Right atrium auricular region (tissue), 2 donors: ENCODE measurements at regions not wholly inside any gene's neighbourhood (a gene's known extent, or its start where the extent isn't known, plus 50 kb on each side); places are given as distances from the start of the nearest gene placed in this dataset.

ENCODE experiments used
- DNase-seq: peaks from one replicate; pipeline ENCODE4 v3.0.0-alpha.2; 2019; ENCODE audit warnings: low spot score
- H3K27ac ChIP-seq, 2 donors: fragments of 200-600 bp; sonication (generic); 1 replicate in 1 of 2; 2 replicates in 1 of 2; pipeline ENCODE4 v1.5.1; 2016 to 2019
- H3K27me3 ChIP-seq, 2 donors: fragments of 200-600 bp; sonication (generic); one replicate each; pipeline versions ENCODE4 v1.5.1 to v1.6.0; 2017 to 2019
- H3K36me3 ChIP-seq: fragments of 200-600 bp; sonication (generic); one replicate; pipeline ENCODE4 v1.5.1; 2016
- H3K4me1 ChIP-seq, 2 donors: fragments of 200-600 bp; sonication (generic); one replicate each; pipeline versions ENCODE4 v1.5.1 to v1.6.0; 2017 to 2019
- H3K4me3 ChIP-seq, 2 donors: fragments of 200-600 bp; sonication (generic); 1 replicate in 1 of 2; 2 replicates in 1 of 2; pipeline ENCODE4 v1.5.1; 2017 to 2019; ENCODE audit warnings: mild to moderate bottlenecking in 1 of 2, moderate library complexity in 1 of 2
- H3K9me3 ChIP-seq, 2 donors: fragments of 200-600 bp; sonication (generic); one replicate each; pipeline ENCODE4 v1.5.1; 2019
- TF ChIP-seq, protein P1 (sequence below), 2 donors: fragments of 200-600 bp; sonication (generic); IDR thresholded peaks; one replicate each; pipeline ENCODE4 v1.5.1; 2019; ENCODE audit warnings: antibody characterized with exemption in 2 of 2

- Histone ChIP-seq H3K27ac (no peak overlapping the region), H3K4me1 (no peaks in the 10 kb centered on the region), H3K4me3 (no peak overlapping the region), H3K27me3 (no peaks in the 10 kb centered on the region), H3K36me3 (no peaks in the 10 kb centered on the region), H3K9me3 (no peaks in the 10 kb centered on the region)
- DNase-seq = no peak
- TF ChIP-seq, protein P1, sequence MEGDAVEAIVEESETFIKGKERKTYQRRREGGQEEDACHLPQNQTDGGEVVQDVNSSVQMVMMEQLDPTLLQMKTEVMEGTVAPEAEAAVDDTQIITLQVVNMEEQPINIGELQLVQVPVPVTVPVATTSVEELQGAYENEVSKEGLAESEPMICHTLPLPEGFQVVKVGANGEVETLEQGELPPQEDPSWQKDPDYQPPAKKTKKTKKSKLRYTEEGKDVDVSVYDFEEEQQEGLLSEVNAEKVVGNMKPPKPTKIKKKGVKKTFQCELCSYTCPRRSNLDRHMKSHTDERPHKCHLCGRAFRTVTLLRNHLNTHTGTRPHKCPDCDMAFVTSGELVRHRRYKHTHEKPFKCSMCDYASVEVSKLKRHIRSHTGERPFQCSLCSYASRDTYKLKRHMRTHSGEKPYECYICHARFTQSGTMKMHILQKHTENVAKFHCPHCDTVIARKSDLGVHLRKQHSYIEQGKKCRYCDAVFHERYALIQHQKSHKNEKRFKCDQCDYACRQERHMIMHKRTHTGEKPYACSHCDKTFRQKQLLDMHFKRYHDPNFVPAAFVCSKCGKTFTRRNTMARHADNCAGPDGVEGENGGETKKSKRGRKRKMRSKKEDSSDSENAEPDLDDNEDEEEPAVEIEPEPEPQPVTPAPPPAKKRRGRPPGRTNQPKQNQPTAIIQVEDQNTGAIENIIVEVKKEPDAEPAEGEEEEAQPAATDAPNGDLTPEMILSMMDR (IDR thresholded peaks at IDR 0.05) = no peak
Observed at GRCh38 chr2:226488034-226488433, 311.6 kb downstream of the IRS1 start.

DNA sequence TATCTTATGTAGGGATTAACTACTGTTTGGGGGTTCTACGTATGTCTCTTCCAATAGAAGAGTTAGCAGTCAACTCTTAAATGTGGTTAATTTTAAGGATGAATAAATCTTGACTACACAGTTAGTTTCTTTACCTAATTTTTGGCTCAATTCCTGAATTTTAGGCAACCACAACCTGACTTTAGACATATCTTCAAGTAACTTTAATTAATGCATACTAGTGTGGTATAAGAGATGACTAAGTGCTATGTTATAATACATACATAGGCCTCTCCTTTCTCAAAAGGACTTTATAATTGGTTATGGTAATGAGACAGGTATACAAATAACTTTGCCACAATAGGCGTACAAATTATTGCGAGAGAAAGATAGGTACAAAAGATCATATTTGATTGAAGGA lies 312.0 kb downstream of the IRS1 start:
- no peaks in the 10 kb centered on the region for H3K9me3 ChIP-seq
- H3K27ac ChIP-seq = no peak overlapping the region
- no peaks in the 10 kb centered on the region for H3K4me1 ChIP-seq
- no peaks in the 10 kb centered on the region for H3K36me3 ChIP-seq
- no peak for DNase-seq
- H3K4me3 ChIP-seq = no peak overlapping the region
- TF ChIP-seq, protein P1 (IDR thresholded peaks at IDR 0.05) = no peak
- no peaks in the 10 kb centered on the region for H3K27me3 ChIP-seq

- no peaks in the 10 kb centered on the region for H3K36me3 ChIP-seq
- TF ChIP-seq, protein P1 (IDR thresholded peaks at IDR 0.05) = no peak
- H3K27me3 ChIP-seq = no peaks in the 10 kb centered on the region
- DNase-seq = no peak
- no peak overlapping the region for H3K4me3 ChIP-seq
- H3K4me1 ChIP-seq = peaks cover 0 to 1% of the 10 kb centered on the region in 2 donors
- no peak overlapping the region for H3K27ac ChIP-seq
- H3K9me3 ChIP-seq = no peaks in the 10 kb centered on the region
Observed at GRCh38 chr2:226483745-226484619, 315.6 kb downstream of the IRS1 start.

GRCh38 chr2:226483143-226483542 lies 316.5 kb downstream of the IRS1 start:
- Histone ChIP-seq H3K4me3 (no peak overlapping the region), H3K27ac (no peak overlapping the region), H3K36me3 (no peaks in the 10 kb centered on the region), H3K9me3 (no peaks in the 10 kb centered on the region), H3K27me3 (no peaks in the 10 kb centered on the region), H3K4me1 (peaks cover 0 to 10% of the 10 kb centered on the region in 2 donors)
- DNase-seq = no peak
- TF ChIP-seq, protein P1 (IDR thresholded peaks at IDR 0.05) = no peak

DNA sequence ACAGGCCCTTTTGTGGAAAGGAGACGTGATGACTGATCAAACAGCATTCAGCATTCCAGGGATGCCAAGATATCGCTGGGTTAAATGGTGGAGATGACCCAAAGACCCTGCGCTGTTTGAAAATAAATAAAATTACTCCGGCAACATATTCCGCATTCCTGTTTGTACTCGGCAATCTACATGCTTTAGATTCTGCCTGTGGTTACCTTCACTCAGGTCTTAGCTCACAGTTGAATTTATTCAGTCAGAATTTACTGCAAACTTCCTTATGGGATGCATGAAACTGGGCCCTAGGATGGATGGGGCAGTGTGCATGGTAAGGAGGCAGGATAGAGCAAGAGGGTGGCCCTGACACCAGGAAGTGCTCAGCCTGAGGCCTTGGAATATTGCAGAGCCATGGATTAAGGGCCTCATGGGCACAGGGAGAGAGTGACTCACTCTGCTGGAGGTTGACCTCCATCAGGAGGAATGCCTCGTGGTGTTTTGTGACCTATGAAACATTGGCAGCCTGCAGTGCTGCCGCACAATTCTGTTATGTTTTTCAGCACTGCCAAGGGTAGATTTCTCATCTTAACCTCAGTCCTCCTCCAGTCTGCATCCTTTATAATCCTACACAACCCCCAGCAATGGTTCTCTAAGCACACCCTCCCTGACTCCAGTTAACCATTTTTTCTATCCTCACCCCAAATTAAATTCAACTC lies 321.4 kb downstream of the IRS1 start:
- no peaks in the 10 kb centered on the region for H3K9me3 ChIP-seq
- TF ChIP-seq, protein P1 (IDR thresholded peaks at IDR 0.05) = no peak
- peaks cover 0 to 15% of the 10 kb centered on the region in 2 donors for H3K4me1 ChIP-seq
- peak overlapping the region; percentile 62 to 72 for H3K27ac ChIP-seq
- peak; percentile 76 for DNase-seq
- no peaks in the 10 kb centered on the region for H3K27me3 ChIP-seq
- H3K4me3 ChIP-seq = no peak overlapping the region
- no peaks in the 10 kb centered on the region for H3K36me3 ChIP-seq
